RWPE2 (cell line): ENCODE measurements at regions not wholly inside any gene's neighbourhood (a gene's known extent, or its start where the extent isn't known, plus 50 kb on each side); places are given as distances from the start of the nearest gene placed in this dataset.
"Not testable (repeated sequence)": the region's sequence is repeated elsewhere in the genome, so short reads cannot be mapped to it uniquely, and the experiment has no call there.

Source experiments
- ATAC-seq: fragments of 200-7000 bp; cut with Tn5 transposase; 3 replicates; pipeline ENCODE4 v1.9.1; 2021; ENCODE audit warnings: low read depth
- DNase-seq: peaks from one replicate; pipeline ENCODE4 v3.0.0-alpha.2; 2020; ENCODE audit warnings: low spot score
- H3K27ac ChIP-seq: fragments of 450-650 bp; 2 replicates; pipeline ENCODE4 v1.5.1; 2017; ENCODE audit warnings: mild to moderate bottlenecking; ENCODE audit not compliant: poor library complexity, severe bottlenecking
- H3K27me3 ChIP-seq: fragments of 250-450 bp; sonication (Bioruptor Pico); 2 replicates; pipeline ENCODE4 v1.5.1; 2021; ENCODE audit warnings: mild to moderate bottlenecking, moderate library complexity; ENCODE audit not compliant: insufficient read depth, poor library complexity, severe bottlenecking
- H3K36me3 ChIP-seq: fragments of 250-450 bp; sonication (Bioruptor Pico); 2 replicates; pipeline ENCODE4 v1.5.1; 2020; ENCODE audit warnings: low read depth, mild to moderate bottlenecking, moderate library complexity
- H3K4me1 ChIP-seq: fragments of 250-450 bp; sonication (Bioruptor Pico); 2 replicates; pipeline ENCODE4 v1.5.1; 2021; ENCODE audit warnings: mild to moderate bottlenecking, moderate library complexity; ENCODE audit not compliant: insufficient read depth, poor library complexity, severe bottlenecking
- H3K4me3 ChIP-seq: fragments of 250-450 bp; sonication (Bioruptor Pico); 2 replicates; pipeline ENCODE4 v1.5.1; 2021; ENCODE audit warnings: mild to moderate bottlenecking, moderate library complexity; ENCODE audit not compliant: severe bottlenecking
- H3K9me3 ChIP-seq: fragments of 250-450 bp; sonication (Bioruptor Pico); 2 replicates; pipeline ENCODE4 v1.5.1; 2021; ENCODE audit warnings: mild to moderate bottlenecking, moderate library complexity; ENCODE audit not compliant: severe bottlenecking
- TF ChIP-seq, protein P1 (sequence below): fragments of 450-650 bp; IDR thresholded peaks from one replicate; pipeline ENCODE4 v1.5.1; 2017; ENCODE audit warnings: mild to moderate bottlenecking, moderate library complexity; ENCODE audit not compliant: poor library complexity, severe bottlenecking

DNA sequence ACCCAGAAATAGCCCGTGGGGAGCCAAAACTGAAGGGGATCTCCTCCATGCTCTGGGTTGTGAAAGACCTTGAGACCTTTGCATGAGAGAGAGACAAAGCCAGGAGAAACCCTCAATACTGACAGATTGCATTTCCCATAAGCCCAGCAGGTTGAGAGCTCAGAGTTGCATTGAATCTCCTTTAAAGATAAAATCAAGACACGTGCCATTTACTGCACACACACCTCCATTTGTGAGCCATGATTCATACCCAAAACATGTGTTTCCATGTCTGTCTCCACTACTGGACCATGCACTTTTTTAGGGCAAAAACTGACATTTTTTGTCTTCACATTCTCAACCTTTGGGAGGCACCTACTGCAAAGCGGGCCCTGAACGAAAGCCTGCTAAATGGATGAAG is 144.0 kb upstream of the NRIP1 start:
- TF ChIP-seq, protein P1, sequence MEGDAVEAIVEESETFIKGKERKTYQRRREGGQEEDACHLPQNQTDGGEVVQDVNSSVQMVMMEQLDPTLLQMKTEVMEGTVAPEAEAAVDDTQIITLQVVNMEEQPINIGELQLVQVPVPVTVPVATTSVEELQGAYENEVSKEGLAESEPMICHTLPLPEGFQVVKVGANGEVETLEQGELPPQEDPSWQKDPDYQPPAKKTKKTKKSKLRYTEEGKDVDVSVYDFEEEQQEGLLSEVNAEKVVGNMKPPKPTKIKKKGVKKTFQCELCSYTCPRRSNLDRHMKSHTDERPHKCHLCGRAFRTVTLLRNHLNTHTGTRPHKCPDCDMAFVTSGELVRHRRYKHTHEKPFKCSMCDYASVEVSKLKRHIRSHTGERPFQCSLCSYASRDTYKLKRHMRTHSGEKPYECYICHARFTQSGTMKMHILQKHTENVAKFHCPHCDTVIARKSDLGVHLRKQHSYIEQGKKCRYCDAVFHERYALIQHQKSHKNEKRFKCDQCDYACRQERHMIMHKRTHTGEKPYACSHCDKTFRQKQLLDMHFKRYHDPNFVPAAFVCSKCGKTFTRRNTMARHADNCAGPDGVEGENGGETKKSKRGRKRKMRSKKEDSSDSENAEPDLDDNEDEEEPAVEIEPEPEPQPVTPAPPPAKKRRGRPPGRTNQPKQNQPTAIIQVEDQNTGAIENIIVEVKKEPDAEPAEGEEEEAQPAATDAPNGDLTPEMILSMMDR, result no peak
- peak overlapping the region; percentile 39 for H3K27ac ChIP-seq
- no peaks in the 10 kb centered on the region for H3K27me3 ChIP-seq
- H3K9me3 ChIP-seq, result no peaks in the 10 kb centered on the region
- no peaks in the 10 kb centered on the region for H3K36me3 ChIP-seq
- peak; percentile 37; the same call in 1 of the 3 replicates for ATAC-seq
- no peak overlapping the region for H3K4me3 ChIP-seq
- DNase-seq, result no peak
- peaks cover 23% of the 10 kb centered on the region for H3K4me1 ChIP-seq

- Histone ChIP-seq H3K4me1 (peaks cover 23% of the 10 kb centered on the region), H3K27me3 (no peaks in the 10 kb centered on the region), H3K9me3 (no peaks in the 10 kb centered on the region), H3K27ac (peak overlapping the region; percentile 39), H3K4me3 (no peak overlapping the region), H3K36me3 (no peaks in the 10 kb centered on the region)
- ATAC-seq, result no peak
- TF ChIP-seq, protein P1, result no peak
- no peak for DNase-seq
Observed at GRCh38 chr21:15209224-15209623, 144.4 kb upstream of the NRIP1 start.

DNA sequence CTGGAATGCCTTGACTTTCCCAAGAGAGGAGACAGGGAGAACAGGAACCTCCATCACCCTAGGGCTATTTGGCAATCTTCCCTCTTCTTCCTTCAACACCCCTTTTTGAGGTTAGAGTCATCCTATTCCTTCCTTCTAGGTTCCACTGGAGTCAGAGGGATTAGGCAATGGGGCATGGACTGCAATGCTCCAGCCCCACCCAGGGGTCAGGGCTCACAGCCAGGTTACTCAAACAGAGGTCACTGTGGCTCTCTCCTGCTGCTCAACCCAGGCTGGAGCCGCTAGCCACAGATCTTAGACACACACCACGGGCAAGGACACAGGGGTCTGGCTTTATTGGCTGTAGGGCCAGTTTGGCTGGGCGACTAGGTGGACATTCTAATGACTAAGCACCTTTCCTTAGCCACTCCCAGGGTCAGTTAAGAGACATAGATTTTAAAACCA is 145.5 kb upstream of the NRIP1 start:
- no peaks in the 10 kb centered on the region for H3K9me3 ChIP-seq
- no peak overlapping the region for H3K4me3 ChIP-seq
- ATAC-seq, result peak; percentile 89
- H3K27ac ChIP-seq, result peak overlapping the region; percentile 39
- H3K4me1 ChIP-seq, result peaks cover 23% of the 10 kb centered on the region
- peak; percentile 84 for DNase-seq
- no peaks in the 10 kb centered on the region for H3K27me3 ChIP-seq
- H3K36me3 ChIP-seq, result no peaks in the 10 kb centered on the region
- TF ChIP-seq, protein P1, result no peak

GRCh38 chr21:15211491-15212133 is 146.8 kb upstream of the NRIP1 start:
- H3K27ac ChIP-seq, result no peak overlapping the region
- H3K36me3 ChIP-seq, result no peaks in the 10 kb centered on the region
- H3K9me3 ChIP-seq, result no peaks in the 10 kb centered on the region
- no peaks in the 10 kb centered on the region for H3K27me3 ChIP-seq
- TF ChIP-seq, protein P1, result no peak
- no peak overlapping the region for H3K4me3 ChIP-seq
- H3K4me1 ChIP-seq, result peaks cover 23% of the 10 kb centered on the region
- ATAC-seq (no peak), DNase-seq (no peak)

- Histone ChIP-seq H3K27ac (no peak overlapping the region), H3K4me3 (no peak overlapping the region), H3K27me3 (no peaks in the 10 kb centered on the region), H3K36me3 (no peaks in the 10 kb centered on the region), H3K9me3 (no peaks in the 10 kb centered on the region), H3K4me1 (peaks cover 23% of the 10 kb centered on the region)
- TF ChIP-seq, protein P1, result no peak
- ATAC-seq (no peak), DNase-seq (no peak)
Observed at GRCh38 chr21:15212206-15212605, 147.4 kb upstream of the NRIP1 start.

DNA sequence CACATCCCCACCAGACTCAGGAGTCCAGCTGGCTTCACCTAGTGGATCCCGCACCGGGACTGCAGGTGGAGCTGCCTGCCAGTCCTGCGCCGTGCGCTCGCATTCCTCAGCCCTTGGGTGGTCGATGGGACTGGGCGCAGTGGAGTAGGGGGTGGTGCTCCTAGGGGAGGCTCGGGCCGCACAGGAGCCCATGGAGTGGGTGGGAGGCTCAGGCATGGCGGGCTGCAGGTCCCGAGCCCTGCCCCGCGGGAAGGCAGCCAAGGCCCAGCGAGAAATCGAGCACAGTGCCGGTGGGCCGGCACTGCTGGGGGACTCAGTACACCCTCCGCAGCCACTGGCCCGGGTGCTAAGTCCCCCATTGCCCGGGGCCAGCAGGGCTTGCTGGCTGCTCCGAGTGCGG is 153.7 kb upstream of the NRIP1 start:
- not testable (repeated sequence) for H3K9me3 ChIP-seq, H3K36me3 ChIP-seq, H3K4me3 ChIP-seq, H3K27ac ChIP-seq, H3K27me3 ChIP-seq, DNase-seq, ATAC-seq
- H3K4me1 ChIP-seq, result peaks cover 23% of the 10 kb centered on the region
